HL-60 (cell line): ENCODE measurements at regions not wholly inside any gene's neighbourhood (a gene's known extent, or its start where the extent isn't known, plus 50 kb on each side); places are given as distances from the start of the nearest gene placed in this dataset.

ENCODE experiments used
- POLR2AphosphoS5 ChIP-seq: IDR thresholded peaks from 2 replicates; pipeline ENCODE4 v1.6.1; 2012; ENCODE audit warnings: low read depth
- TF ChIP-seq, protein P1 (sequence below): IDR thresholded peaks from one replicate; pipeline ENCODE4 v1.5.1; 2011; ENCODE audit warnings: low read length, control low read depth, inconsistent platforms; ENCODE audit not compliant: insufficient read depth
- TF ChIP-seq, protein P2 (sequence below): IDR thresholded peaks from 2 replicates; pipeline ENCODE4 v1.6.1; 2012; ENCODE audit warnings: low read depth; ENCODE audit not compliant: insufficient replicate concordance

DNA sequence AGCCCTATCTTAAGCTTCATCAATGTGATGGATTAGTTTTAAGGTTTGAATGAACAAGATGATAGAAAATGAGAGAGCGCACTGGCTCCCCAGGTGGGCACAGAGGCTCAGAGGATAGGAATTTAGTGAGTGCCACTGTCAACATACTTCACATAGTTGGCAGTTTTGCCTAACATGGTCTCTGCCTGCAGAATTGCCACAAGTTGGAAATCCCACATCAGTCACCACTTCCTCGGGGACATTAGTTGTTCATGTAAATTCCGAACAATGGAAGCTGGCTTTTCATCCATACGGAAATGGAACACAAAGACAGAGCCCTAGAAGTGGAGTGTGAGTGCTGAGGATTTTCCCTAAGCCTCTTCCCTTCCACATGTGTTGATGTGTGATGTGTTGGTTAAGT lies 123.9 kb upstream of the PHACTR1 start:
- TF ChIP-seq, protein P1, sequence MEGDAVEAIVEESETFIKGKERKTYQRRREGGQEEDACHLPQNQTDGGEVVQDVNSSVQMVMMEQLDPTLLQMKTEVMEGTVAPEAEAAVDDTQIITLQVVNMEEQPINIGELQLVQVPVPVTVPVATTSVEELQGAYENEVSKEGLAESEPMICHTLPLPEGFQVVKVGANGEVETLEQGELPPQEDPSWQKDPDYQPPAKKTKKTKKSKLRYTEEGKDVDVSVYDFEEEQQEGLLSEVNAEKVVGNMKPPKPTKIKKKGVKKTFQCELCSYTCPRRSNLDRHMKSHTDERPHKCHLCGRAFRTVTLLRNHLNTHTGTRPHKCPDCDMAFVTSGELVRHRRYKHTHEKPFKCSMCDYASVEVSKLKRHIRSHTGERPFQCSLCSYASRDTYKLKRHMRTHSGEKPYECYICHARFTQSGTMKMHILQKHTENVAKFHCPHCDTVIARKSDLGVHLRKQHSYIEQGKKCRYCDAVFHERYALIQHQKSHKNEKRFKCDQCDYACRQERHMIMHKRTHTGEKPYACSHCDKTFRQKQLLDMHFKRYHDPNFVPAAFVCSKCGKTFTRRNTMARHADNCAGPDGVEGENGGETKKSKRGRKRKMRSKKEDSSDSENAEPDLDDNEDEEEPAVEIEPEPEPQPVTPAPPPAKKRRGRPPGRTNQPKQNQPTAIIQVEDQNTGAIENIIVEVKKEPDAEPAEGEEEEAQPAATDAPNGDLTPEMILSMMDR: no peak
- no peak for TF ChIP-seq POLR2AphosphoS5
- TF ChIP-seq, protein P2, sequence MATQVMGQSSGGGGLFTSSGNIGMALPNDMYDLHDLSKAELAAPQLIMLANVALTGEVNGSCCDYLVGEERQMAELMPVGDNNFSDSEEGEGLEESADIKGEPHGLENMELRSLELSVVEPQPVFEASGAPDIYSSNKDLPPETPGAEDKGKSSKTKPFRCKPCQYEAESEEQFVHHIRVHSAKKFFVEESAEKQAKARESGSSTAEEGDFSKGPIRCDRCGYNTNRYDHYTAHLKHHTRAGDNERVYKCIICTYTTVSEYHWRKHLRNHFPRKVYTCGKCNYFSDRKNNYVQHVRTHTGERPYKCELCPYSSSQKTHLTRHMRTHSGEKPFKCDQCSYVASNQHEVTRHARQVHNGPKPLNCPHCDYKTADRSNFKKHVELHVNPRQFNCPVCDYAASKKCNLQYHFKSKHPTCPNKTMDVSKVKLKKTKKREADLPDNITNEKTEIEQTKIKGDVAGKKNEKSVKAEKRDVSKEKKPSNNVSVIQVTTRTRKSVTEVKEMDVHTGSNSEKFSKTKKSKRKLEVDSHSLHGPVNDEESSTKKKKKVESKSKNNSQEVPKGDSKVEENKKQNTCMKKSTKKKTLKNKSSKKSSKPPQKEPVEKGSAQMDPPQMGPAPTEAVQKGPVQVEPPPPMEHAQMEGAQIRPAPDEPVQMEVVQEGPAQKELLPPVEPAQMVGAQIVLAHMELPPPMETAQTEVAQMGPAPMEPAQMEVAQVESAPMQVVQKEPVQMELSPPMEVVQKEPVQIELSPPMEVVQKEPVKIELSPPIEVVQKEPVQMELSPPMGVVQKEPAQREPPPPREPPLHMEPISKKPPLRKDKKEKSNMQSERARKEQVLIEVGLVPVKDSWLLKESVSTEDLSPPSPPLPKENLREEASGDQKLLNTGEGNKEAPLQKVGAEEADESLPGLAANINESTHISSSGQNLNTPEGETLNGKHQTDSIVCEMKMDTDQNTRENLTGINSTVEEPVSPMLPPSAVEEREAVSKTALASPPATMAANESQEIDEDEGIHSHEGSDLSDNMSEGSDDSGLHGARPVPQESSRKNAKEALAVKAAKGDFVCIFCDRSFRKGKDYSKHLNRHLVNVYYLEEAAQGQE: no peak
